Skeletal muscle tissue (tissue), 3 donors: ENCODE measurements at regions not wholly inside any gene's neighbourhood (a gene's known extent, or its start where the extent isn't known, plus 50 kb on each side); places are given as distances from the start of the nearest gene placed in this dataset.

Source experiments
- H3K27ac ChIP-seq: one replicate; pipeline ENCODE4 v1.7.0; 2013; ENCODE audit warnings: mild to moderate bottlenecking, low read depth, low read length, inconsistent platforms
- H3K27me3 ChIP-seq, 3 donors: one replicate each; pipeline ENCODE4 v1.7.0; 2013; ENCODE audit warnings: low read length in 3 of 3; ENCODE audit not compliant: control insufficient read depth in 3 of 3, insufficient read depth in 3 of 3
- H3K36me3 ChIP-seq, 3 donors: one replicate each; pipeline ENCODE4 v1.7.0; 2013; ENCODE audit warnings: low read length in 3 of 3; ENCODE audit not compliant: control insufficient read depth in 3 of 3, insufficient read depth in 3 of 3
- H3K4me1 ChIP-seq, 3 donors: one replicate each; pipeline ENCODE4 v1.7.0; 2013; ENCODE audit warnings: low read length in 3 of 3, mild to moderate bottlenecking in 3 of 3; ENCODE audit not compliant: control insufficient read depth in 3 of 3, insufficient read depth in 3 of 3
- H3K4me3 ChIP-seq, 3 donors: one replicate each; pipeline ENCODE4 v1.7.0; 2013; ENCODE audit warnings: low read length in 3 of 3
- H3K9ac ChIP-seq, 3 donors: one replicate each; pipeline ENCODE4 v1.7.0; 2013; ENCODE audit warnings: low read length in 3 of 3, mild to moderate bottlenecking in 3 of 3, moderate library complexity in 2 of 3, low read depth in 1 of 3
- H3K9me3 ChIP-seq, 3 donors: one replicate each; pipeline ENCODE4 v1.7.0; 2013; ENCODE audit warnings: low read length in 3 of 3; ENCODE audit not compliant: control insufficient read depth in 3 of 3
- donor health status: Osteomylitis.

DNA sequence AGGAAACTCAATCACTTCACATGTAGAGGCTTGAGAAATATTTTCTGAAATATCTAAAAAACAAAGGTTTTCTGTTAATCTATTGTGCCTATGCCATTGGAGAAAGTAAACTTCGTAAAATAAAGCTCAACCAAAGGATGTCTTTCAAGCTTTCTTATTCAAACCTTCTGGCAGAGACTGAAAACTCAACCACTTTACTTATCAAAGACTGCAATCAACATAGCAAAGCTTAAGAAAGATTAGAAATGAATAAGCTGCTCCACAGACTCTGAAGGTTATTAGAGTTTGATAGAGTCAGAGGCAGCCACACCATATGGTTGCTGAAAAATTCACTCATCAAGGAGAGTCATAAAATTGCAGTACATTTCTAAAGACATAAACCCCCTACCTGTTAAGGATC is 245.8 kb upstream of the MEOX2 start:
- H3K9me3 ChIP-seq = no peaks in the 10 kb centered on the region
- H3K27ac ChIP-seq = no peak overlapping the region
- no peaks in the 10 kb centered on the region for H3K36me3 ChIP-seq
- H3K4me3 ChIP-seq = no peak overlapping the region
- no peaks in the 10 kb centered on the region for H3K27me3 ChIP-seq
- H3K4me1 ChIP-seq = no peaks in the 10 kb centered on the region
- no peak overlapping the region for H3K9ac ChIP-seq

- H3K9ac ChIP-seq = no peak overlapping the region
- H3K4me3 ChIP-seq = no peak overlapping the region
- H3K27me3 ChIP-seq = no peaks in the 10 kb centered on the region
- no peak overlapping the region for H3K27ac ChIP-seq
- H3K9me3 ChIP-seq = no peaks in the 10 kb centered on the region
- no peaks in the 10 kb centered on the region for H3K4me1 ChIP-seq
- H3K36me3 ChIP-seq = no peaks in the 10 kb centered on the region
Measured at GRCh38 chr7:15929411-15929810, 242.9 kb upstream of the MEOX2 start.

DNA sequence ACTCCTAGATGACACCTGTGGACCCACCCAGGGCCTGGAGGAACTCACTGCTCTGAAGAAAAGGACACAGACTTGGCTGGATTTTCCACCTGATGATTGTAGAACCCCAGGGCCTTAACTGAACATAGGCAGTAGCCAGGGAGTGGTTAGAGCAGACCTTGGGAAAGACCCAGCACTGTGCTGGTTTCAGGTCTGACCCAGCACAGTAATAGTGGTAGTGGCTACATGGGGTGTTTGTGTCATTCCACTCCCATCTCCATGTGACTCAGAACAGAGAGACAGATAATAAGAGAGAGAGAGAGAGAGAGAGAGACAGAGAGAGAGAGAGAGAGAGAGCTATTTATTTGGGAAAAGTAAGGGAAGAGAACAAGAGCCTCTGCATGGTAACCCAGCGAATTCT is 239.1 kb upstream of the MEOX2 start:
- no peaks in the 10 kb centered on the region for H3K27me3 ChIP-seq
- no peak overlapping the region for H3K4me3 ChIP-seq
- H3K9ac ChIP-seq = no peak overlapping the region
- no peaks in the 10 kb centered on the region for H3K36me3 ChIP-seq
- H3K4me1 ChIP-seq = no peaks in the 10 kb centered on the region
- peaks cover 0 to 2% (median 0%) of the 10 kb centered on the region in 3 donors for H3K9me3 ChIP-seq
- H3K27ac ChIP-seq = no peak overlapping the region

GRCh38 chr7:15924910-15925309 is 238.4 kb upstream of the MEOX2 start:
- no peak overlapping the region for H3K4me3 ChIP-seq
- no peaks in the 10 kb centered on the region for H3K36me3 ChIP-seq
- peaks cover 0 to 2% (median 0%) of the 10 kb centered on the region in 3 donors for H3K9me3 ChIP-seq
- H3K27ac ChIP-seq = no peak overlapping the region
- no peaks in the 10 kb centered on the region for H3K4me1 ChIP-seq
- no peak overlapping the region for H3K9ac ChIP-seq
- no peaks in the 10 kb centered on the region for H3K27me3 ChIP-seq

GRCh38 chr7:15922002-15922401 is 235.5 kb upstream of the MEOX2 start:
- Histone ChIP-seq H3K4me3 (no peak overlapping the region), H3K9ac (no peak overlapping the region), H3K4me1 (no peaks in the 10 kb centered on the region), H3K27me3 (no peaks in the 10 kb centered on the region), H3K9me3 (peaks cover 0 to 2% (median 0%) of the 10 kb centered on the region in 3 donors), H3K36me3 (no peaks in the 10 kb centered on the region), H3K27ac (no peak overlapping the region)

GRCh38 chr7:15921576-15921975 is 235.1 kb upstream of the MEOX2 start:
- Histone ChIP-seq H3K9me3 (peaks cover 0 to 2% (median 0%) of the 10 kb centered on the region in 3 donors), H3K4me1 (peaks cover 0 to 3% (median 2%) of the 10 kb centered on the region in 3 donors), H3K36me3 (no peaks in the 10 kb centered on the region), H3K4me3 (no peak overlapping the region), H3K9ac (no peak overlapping the region), H3K27ac (no peak overlapping the region), H3K27me3 (no peaks in the 10 kb centered on the region)

DNA sequence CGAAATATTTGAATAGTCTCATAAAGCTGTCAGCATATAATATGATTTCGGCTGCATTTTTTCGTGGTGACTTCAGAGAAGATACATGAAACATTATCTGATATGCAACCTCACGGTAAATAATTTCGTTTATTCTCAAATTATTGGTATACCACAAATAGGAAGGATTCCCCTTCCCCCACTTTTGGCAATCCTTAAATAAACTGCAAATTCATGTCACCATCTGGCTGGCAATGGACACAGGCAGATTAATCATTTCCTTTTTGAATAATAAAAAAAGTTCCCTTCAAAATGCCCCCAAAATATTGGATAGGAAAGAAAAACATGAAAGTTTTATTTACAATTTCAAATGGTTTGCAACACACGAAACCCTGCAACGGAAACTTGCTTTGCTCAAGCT is 234.5 kb upstream of the MEOX2 start:
- H3K36me3 ChIP-seq = no peaks in the 10 kb centered on the region
- H3K27ac ChIP-seq = no peak overlapping the region
- no peaks in the 10 kb centered on the region for H3K27me3 ChIP-seq
- H3K4me3 ChIP-seq = no peak overlapping the region
- H3K4me1 ChIP-seq = peaks cover 0 to 3% (median 2%) of the 10 kb centered on the region in 3 donors
- H3K9ac ChIP-seq = no peak overlapping the region
- peaks cover 0 to 2% (median 0%) of the 10 kb centered on the region in 3 donors for H3K9me3 ChIP-seq

DNA sequence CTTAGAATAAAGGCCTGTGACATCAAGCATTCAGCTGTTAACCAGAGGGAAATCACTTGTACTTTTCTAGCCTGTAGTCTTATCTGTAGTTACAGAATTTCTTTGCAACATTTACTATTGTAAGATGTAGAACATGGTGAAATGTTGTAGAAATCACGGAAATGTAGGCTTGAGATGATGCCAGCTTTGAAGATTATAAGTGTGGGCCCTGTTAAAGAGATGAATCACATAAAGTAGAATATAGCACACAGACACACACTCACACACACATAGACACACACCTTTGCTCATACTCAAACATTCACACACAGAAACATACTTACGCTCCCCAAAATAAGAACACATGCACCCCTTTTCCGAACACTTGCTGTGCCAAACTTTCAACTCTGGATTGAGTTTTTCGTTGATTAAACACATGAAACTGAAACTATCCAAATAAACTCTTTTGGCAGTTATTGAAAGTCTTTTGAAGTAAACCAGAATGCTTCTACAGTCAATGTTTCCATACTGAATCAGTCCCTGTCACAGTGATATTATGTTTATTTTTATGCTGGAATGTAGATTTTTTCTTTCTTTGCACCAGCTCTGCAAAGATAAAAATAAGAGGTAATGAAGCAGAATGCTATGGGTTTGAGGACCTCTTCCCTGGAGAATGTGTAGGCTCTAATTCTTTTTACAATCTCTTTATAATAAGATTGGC is 230.3 kb upstream of the MEOX2 start:
- no peaks in the 10 kb centered on the region for H3K36me3 ChIP-seq
- no peak overlapping the region for H3K9ac ChIP-seq
- H3K27me3 ChIP-seq = no peaks in the 10 kb centered on the region
- no peaks in the 10 kb centered on the region for H3K9me3 ChIP-seq
- H3K4me3 ChIP-seq = no peak overlapping the region
- no peak overlapping the region for H3K27ac ChIP-seq
- peaks cover 0 to 3% (median 2%) of the 10 kb centered on the region in 3 donors for H3K4me1 ChIP-seq

DNA sequence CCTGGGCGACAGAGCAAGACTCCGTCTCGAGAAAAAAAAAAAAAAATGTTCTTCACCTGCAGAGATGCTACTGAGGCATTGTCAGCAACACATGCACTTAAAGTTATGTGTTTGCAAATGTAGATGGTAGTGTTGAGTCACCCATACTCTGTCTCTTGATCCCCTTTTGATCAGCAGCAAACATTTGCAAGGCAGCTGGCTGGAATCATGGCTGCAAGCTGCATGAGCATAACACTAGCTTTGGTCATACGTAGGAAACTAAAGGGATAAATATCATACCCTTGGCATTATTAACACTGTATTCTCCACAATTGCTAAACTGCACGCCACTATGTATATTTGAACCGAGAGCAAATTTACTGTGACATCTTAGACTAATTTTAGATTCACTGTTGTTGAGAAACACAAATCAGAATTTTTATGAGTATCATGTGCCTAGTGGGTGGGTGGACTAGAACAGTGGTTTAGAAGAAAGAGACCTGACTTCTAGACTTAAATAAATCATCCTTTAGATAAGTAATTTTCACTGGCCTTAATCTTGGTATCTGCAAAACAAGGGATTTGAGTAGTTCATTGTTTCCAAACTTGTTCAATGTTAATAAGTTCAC is 229.3 kb upstream of the MEOX2 start:
- Histone ChIP-seq H3K36me3 (no peaks in the 10 kb centered on the region), H3K9ac (no peak overlapping the region), H3K4me3 (no peak overlapping the region), H3K9me3 (no peaks in the 10 kb centered on the region), H3K4me1 (peaks cover 0 to 3% (median 2%) of the 10 kb centered on the region in 3 donors), H3K27me3 (no peaks in the 10 kb centered on the region), H3K27ac (no peak overlapping the region)

DNA sequence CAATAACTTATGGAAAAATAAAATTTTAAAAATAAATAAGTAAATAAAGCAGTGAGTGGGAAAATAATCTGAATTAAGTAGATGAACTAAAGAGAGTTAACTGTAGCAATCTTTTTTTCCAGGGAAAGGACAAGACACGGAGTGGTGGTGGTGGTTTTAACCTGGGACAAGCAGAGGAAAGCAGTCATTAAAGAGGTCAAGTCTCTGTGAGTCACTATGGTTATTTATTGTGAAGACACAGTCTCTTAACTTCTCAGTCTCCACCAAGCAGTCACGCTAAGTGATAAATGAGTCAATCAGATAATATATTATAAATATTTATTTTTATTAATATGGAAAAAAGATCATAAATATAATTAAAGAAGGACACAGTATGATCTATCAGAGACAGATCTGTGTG is 228.1 kb upstream of the MEOX2 start:
- Histone ChIP-seq H3K27me3 (no peaks in the 10 kb centered on the region), H3K27ac (no peak overlapping the region), H3K9ac (no peak overlapping the region), H3K4me3 (no peak overlapping the region), H3K36me3 (no peaks in the 10 kb centered on the region), H3K9me3 (no peaks in the 10 kb centered on the region), H3K4me1 (peaks cover 0 to 3% (median 2%) of the 10 kb centered on the region in 3 donors)
